GM12864 (cell line): ENCODE measurements at regions not wholly inside any gene's neighbourhood (a gene's known extent, or its start where the extent isn't known, plus 50 kb on each side); places are given as distances from the start of the nearest gene placed in this dataset.

Experiments
- DNase-seq: peaks from one replicate; pipeline ENCODE4 v3.0.0-alpha.2; 2011; ENCODE audit warnings: low read depth
- H3K4me3 ChIP-seq: 2 replicates; pipeline ENCODE4 v1.5.1; 2011; ENCODE audit warnings: mild to moderate bottlenecking, low read depth, low read length, control low read depth
- TF ChIP-seq, protein P1 (sequence below): IDR thresholded peaks from 2 replicates; pipeline ENCODE4 v1.5.1; 2011; ENCODE audit warnings: low read depth, mild to moderate bottlenecking, moderate library complexity, low read length, control low read depth, inconsistent platforms; ENCODE audit errors: missing control alignments

DNA sequence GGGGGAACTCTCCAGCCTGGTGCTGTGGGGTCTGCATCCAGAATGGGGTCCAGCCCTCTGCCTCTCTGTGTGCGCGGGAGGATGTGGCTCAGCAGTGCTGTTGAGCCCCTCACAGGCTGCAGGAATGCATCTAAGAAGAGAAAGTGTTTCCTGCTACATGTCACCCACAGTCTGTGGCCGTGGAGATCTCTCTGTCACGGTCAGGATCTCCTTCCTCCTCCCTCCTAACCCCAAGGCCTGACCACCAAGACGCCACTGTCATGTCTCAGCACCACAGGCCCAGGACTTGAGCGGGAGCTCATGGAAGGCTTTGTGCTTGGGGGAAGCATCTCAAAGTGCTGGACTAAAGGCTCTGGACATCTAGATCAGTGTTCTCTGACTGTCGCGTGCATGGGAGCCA, 90.1 kb downstream of the SREK1 start:
- DNase-seq, result no peak
- TF ChIP-seq, protein P1, sequence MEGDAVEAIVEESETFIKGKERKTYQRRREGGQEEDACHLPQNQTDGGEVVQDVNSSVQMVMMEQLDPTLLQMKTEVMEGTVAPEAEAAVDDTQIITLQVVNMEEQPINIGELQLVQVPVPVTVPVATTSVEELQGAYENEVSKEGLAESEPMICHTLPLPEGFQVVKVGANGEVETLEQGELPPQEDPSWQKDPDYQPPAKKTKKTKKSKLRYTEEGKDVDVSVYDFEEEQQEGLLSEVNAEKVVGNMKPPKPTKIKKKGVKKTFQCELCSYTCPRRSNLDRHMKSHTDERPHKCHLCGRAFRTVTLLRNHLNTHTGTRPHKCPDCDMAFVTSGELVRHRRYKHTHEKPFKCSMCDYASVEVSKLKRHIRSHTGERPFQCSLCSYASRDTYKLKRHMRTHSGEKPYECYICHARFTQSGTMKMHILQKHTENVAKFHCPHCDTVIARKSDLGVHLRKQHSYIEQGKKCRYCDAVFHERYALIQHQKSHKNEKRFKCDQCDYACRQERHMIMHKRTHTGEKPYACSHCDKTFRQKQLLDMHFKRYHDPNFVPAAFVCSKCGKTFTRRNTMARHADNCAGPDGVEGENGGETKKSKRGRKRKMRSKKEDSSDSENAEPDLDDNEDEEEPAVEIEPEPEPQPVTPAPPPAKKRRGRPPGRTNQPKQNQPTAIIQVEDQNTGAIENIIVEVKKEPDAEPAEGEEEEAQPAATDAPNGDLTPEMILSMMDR, result no peak
- H3K4me3 ChIP-seq, result no peak overlapping the region

DNA sequence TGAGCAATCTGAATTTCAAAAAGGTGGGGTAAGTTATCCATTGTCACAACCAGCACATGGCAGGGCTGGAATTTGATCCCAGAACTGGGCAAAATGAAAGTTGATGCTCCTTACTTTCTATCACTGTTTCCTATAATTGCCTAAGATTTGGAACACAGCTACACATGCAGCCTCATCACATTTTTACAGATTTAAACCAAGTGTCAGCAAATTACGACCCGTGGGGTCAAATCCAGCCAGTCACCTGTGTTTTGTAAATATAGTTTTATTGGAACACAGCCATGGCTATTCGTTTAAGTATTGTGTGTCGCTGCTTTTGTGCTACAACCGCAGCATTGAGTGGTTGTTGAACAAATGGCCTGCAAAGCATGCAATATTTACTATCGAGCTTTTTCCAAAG, 94.3 kb downstream of the SREK1 start:
- TF ChIP-seq, protein P1, result no peak
- no peak for DNase-seq
- H3K4me3 ChIP-seq, result no peak overlapping the region

DNA sequence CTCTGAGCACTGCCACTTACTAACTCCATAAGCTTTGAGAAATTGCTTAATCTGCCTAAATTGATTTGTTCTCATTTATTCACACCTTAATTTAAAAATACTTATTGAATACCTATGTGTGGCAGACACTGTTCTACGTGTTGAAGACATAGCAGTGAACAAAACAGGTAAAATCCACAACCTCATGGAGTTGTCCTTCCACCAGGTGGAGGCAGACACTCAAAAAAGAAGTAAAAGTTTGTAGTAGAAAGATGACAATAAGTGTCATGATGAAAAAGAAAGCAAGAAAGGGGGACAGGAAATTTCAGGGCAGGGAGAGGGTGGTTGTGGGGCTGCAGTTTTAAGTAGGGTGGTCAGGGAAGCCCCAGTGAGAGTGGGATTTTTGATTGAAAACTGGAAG, 94.9 kb downstream of the SREK1 start:
- TF ChIP-seq, protein P1, result peak; percentile 17
- H3K4me3 ChIP-seq, result no peak overlapping the region
- DNase-seq, result no peak

DNA sequence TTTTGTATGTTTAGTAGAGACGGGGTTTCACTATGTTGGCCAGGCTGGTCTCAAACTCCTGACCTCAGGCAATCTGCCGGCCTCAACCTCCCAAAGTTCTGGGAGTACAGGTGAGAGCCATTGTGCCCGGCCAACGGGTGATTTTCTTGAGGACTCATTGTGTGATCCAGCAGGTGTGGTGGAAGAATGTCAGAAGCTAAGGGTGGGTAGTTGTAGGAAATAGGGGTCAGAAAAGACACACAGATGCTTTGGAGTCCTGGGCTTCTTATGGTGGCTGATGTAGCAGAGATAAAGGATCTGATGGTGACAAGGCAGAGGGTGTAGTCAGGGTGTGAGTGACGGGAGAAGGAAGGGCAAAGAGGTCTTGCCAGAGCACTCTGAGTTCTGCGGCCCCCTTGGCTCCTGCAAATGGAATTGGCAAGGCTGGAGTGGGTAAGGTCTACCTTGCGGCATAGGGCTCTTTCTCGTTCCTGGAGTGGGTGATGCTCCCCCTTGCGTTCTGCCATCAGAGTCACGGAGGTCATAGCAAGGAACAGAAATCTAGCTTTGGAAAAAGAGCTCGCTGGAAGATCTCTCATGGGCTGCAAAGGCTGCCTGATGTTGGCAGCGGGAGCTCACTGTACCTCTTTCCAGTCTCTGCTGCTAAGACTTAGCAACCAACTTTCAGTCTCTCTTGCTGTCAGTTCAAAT, 97.2 kb downstream of the SREK1 start:
- no peak overlapping the region for H3K4me3 ChIP-seq
- TF ChIP-seq, protein P1, result no peak
- no peak for DNase-seq

DNA sequence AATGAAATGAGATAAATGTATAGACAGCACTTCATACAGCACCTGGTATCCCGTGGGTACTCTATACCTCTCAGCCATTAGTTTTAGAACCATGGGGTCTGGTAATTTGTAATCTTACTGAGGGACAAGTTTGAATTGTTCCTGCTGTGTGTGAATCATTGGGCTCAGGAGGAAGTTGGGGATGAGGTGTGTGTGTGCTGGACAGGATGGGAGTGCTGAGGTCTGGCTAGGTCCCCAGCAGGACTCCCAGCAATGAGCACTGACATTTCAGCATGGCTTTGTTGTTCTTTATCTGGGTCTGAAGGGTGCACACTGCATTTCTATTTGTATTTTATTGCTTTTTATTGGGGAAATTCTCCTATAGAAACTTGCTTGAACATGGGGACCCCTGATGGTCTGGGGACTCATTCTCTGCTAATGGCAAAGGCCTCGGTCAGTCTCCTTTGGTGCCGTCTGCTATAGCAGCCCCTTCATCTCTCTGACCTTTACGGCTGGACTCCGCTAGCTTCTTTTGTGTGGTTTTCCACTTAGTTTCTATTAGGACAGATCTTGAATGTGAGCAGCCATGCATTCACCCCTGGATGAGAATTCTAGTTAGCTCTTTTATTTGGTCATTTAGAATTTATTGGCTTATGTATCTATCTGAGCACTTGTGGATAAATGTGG, 98.1 kb downstream of the SREK1 start:
- TF ChIP-seq, protein P1, result no peak
- no peak overlapping the region for H3K4me3 ChIP-seq
- no peak for DNase-seq

DNA sequence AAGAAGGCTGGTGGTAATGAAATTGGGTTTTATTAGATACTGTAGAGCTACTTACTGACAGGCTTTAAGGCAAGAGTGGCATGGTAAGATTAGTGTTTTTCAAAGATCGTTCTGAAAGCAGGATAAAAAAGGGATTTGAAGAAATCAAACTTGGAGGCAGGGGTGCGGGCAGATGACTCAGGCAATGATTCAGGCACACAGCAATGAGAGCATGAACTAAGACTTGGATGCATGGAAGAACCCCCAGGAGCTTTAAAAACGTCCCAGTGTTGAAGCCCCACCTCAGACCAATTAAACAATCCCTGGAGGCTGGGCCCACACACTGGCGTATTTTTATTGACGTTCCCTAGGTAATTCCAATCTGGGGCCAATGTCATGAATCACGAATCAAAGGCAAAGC, 102.5 kb downstream of the SREK1 start:
- H3K4me3 ChIP-seq, result no peak overlapping the region
- TF ChIP-seq, protein P1, result no peak
- no peak for DNase-seq
